Adrenal gland (tissue), 9 donors: ENCODE measurements at regions not wholly inside any gene's neighbourhood (a gene's known extent, or its start where the extent isn't known, plus 50 kb on each side); places are given as distances from the start of the nearest gene placed in this dataset.
"Not testable (repeated sequence)": the region's sequence is repeated elsewhere in the genome, so short reads cannot be mapped to it uniquely, and the experiment has no call there.

Experiments
- DNase-seq, 7 donors: peaks; one replicate each; pipeline ENCODE4 v3.0.0-alpha.2; 2019 to 2020
- H3K27ac ChIP-seq, 5 donors: fragments of 200-600 bp; sonication (generic) in 4 of 5; 1 replicate in 3 of 5; 2 replicates in 2 of 5; pipeline versions ENCODE4 v1.5.1 to v1.8.0; 2016 to 2020; ENCODE audit warnings: mild to moderate bottlenecking in 1 of 5
- H3K27me3 ChIP-seq: fragments of 200-600 bp; 2 replicates; pipeline ENCODE4 v1.8.0; 2021
- H3K36me3 ChIP-seq, 2 donors: fragments of 200-600 bp; replicated peaks in 1 of 2; 1 replicate in 1 of 2; 2 replicates in 1 of 2; pipeline versions ENCODE4 v1.5.1 to v1.8.0; 2018 to 2022
- H3K4me1 ChIP-seq, 2 donors: fragments of 200-600 bp; replicated peaks in 1 of 2; 1 replicate in 1 of 2; 2 replicates in 1 of 2; pipeline versions ENCODE4 v1.5.1 to v1.8.0; 2018 to 2021
- H3K4me3 ChIP-seq, 4 donors: fragments of 200-600 bp; sonication (generic) in 3 of 4; one replicate each; pipeline ENCODE4 v1.5.1; 2016 to 2018
- H3K9me3 ChIP-seq, 3 donors: fragments of 200-600 bp; sonication (generic) in 1 of 3; replicated peaks in 1 of 3; 1 replicate in 2 of 3; 2 replicates in 1 of 3; pipeline versions ENCODE4 v1.5.1 to v1.8.0; 2016 to 2021
- CTCF ChIP-seq, 6 experiments: fragments of 450-650 bp in 4 of 6; fragments of 200-600 bp in 2 of 6; sonication (generic) in 1 of 6; IDR thresholded peaks; 1 replicate in 5 of 6; 2 replicates in 1 of 6; pipeline versions ENCODE4 v1.5.1 to v1.8.0; 2016 to 2021; ENCODE audit warnings: antibody characterized with exemption in 6 of 6, mild to moderate bottlenecking in 2 of 6, moderate library complexity in 1 of 6
- POLR2A ChIP-seq, 2 donors: fragments of 450-650 bp; IDR thresholded peaks; one replicate each; pipeline ENCODE4 v1.6.1; 2017; ENCODE audit warnings: antibody characterized with exemption in 2 of 2, mild to moderate bottlenecking in 2 of 2, moderate library complexity in 1 of 2
- WGBS, 4 donors: extraction: QIAGEN DNeasy Blood & Tissue Kit in 2 of 4; methylation state at CpG; one replicate each; pipeline versions ENCODE4 v1.1.5 to v1.1.7; 2013 to 2017; 5-methylcytosine and 5-hydroxymethylcytosine counted together
- intact Hi-C, 2 donors: fragments of 100-400 bp; cut with DNase I; formaldehyde crosslinking; loops; one replicate each; pipeline versions ENCODE4 v1.14.1 to v1.15.0; 2022 to 2023
- donor health status: healthy with polysubstance abuse.
- donor health status: Bipolar disorder and iron deficiency.
- donor health status: DM: yes; HTN: yes; CAD: no.
- donor health status: DM: no; HTN: no; CAD: no.
- donor health status: DM: no; HTN: no; CAD: no.

GRCh38 chr4:128542047-128542446, 254.4 kb upstream of the PGRMC2 start:
- Histone ChIP-seq H3K36me3 (no peaks in the 10 kb centered on the region), H3K4me1 (no peaks in the 10 kb centered on the region), H3K27me3 (no peaks in the 10 kb centered on the region), H3K4me3 (no peak overlapping the region), H3K9me3 (no peaks in the 10 kb centered on the region), H3K27ac (no peak overlapping the region)
- intact Hi-C loops, result no loop called here
- no peak for TF ChIP-seq POLR2A (IDR thresholded peaks at IDR 0.05)
- TF ChIP-seq CTCF (IDR thresholded peaks at IDR 0.05), result no peak
- WGBS, 4 donors, result 70 to 97% (median 77%) methylated on average over 3 of the region's 3 CpGs
- no peak for DNase-seq

- TF ChIP-seq POLR2A (IDR thresholded peaks at IDR 0.05), result no peak
- no peak for TF ChIP-seq CTCF (IDR thresholded peaks at IDR 0.05)
- Histone ChIP-seq H3K36me3 (no peaks in the 10 kb centered on the region), H3K9me3 (no peaks in the 10 kb centered on the region), H3K27me3 (no peaks in the 10 kb centered on the region), H3K27ac (no peak overlapping the region), H3K4me3 (no peak overlapping the region), H3K4me1 (no peaks in the 10 kb centered on the region)
- DNase-seq, result no peak
- intact Hi-C loops, result no loop called here
- WGBS, 4 donors, result 77 to 81% (median 79%) methylated on average over 3 of the region's 3 CpGs
Measured at GRCh38 chr4:128540122-128540521, 252.5 kb upstream of the PGRMC2 start.

GRCh38 chr4:128538111-128538882, 250.7 kb upstream of the PGRMC2 start:
- intact Hi-C loops, result no loop called here
- Histone ChIP-seq H3K27ac (no peak overlapping the region), H3K4me1 (no peaks in the 10 kb centered on the region), H3K4me3 (no peak overlapping the region), H3K27me3 (no peaks in the 10 kb centered on the region), H3K36me3 (no peaks in the 10 kb centered on the region), H3K9me3 (no peaks in the 10 kb centered on the region)
- WGBS, 4 donors, result 88 to 92% (median 90%) methylated on average over 13 of the region's 13 CpGs
- no peak for DNase-seq
- TF ChIP-seq CTCF (IDR thresholded peaks at IDR 0.05), result no peak
- TF ChIP-seq POLR2A (IDR thresholded peaks at IDR 0.05), result no peak

- H3K4me1 ChIP-seq, result no peaks in the 10 kb centered on the region
- H3K36me3 ChIP-seq, result no peaks in the 10 kb centered on the region
- H3K4me3 ChIP-seq, result no peak overlapping the region
- intact Hi-C loops, result no loop called here
- no peak for DNase-seq
- no peak for TF ChIP-seq CTCF (IDR thresholded peaks at IDR 0.05)
- no peak for TF ChIP-seq POLR2A (IDR thresholded peaks at IDR 0.05)
- H3K27ac ChIP-seq, result no peak overlapping the region
- no peaks in the 10 kb centered on the region for H3K27me3 ChIP-seq
- H3K9me3 ChIP-seq, result no peaks in the 10 kb centered on the region
- WGBS, 4 donors, result 93 to 100% (median 99%) methylated on average over 1 of the region's 1 CpG
Measured at GRCh38 chr4:128536746-128537145, 249.1 kb upstream of the PGRMC2 start.

GRCh38 chr4:128535510-128535909, 247.9 kb upstream of the PGRMC2 start:
- H3K4me1 ChIP-seq, H3K36me3 ChIP-seq, H3K4me3 ChIP-seq, intact Hi-C loops, H3K27ac ChIP-seq, DNase-seq, H3K9me3 ChIP-seq, H3K27me3 ChIP-seq: not testable (repeated sequence)
- WGBS, 4 donors, result 75 to 100% (median 81%) methylated on average over 1 to 4 of the region's 4 CpGs
